HG02571 (cell line): ENCODE measurements at regions not wholly inside any gene's neighbourhood (a gene's known extent, or its start where the extent isn't known, plus 50 kb on each side); places are given as distances from the start of the nearest gene placed in this dataset.

Experiments
- ATAC-seq: cut with Tn5 transposase; IDR thresholded peaks from one replicate; pipeline ENCODE4 v1.9.1; 2021; ENCODE audit warnings: mild to moderate bottlenecking, moderate library complexity; ENCODE audit not compliant: unreplicated experiment

GRCh38 chr1:30280572-30280971, 442.8 kb downstream of the MATN1 start:
- no peak for ATAC-seq

- no peak for ATAC-seq
Measured at GRCh38 chr1:30277911-30278310, 445.5 kb downstream of the MATN1 start.

- no peak for ATAC-seq
Measured at GRCh38 chr1:30277415-30277814, 446.0 kb downstream of the MATN1 start.

GRCh38 chr1:30275926-30276764, 447.2 kb downstream of the MATN1 start:
- no peak for ATAC-seq

GRCh38 chr1:30274976-30275621, 448.3 kb downstream of the MATN1 start:
- no peak for ATAC-seq

- no peak for ATAC-seq
Measured at GRCh38 chr1:30274173-30274970, 449.0 kb downstream of the MATN1 start.

- ATAC-seq: no peak
Measured at GRCh38 chr1:30273456-30273855, 449.9 kb downstream of the MATN1 start.

- ATAC-seq: no peak
Measured at GRCh38 chr1:30273021-30273325, 450.4 kb downstream of the MATN1 start.

- ATAC-seq: no peak
Measured at GRCh38 chr1:30272277-30273020, 450.9 kb downstream of the MATN1 start.

GRCh38 chr1:30271401-30272276, 451.7 kb downstream of the MATN1 start:
- no peak for ATAC-seq

- no peak for ATAC-seq
Measured at GRCh38 chr1:30270461-30270860, 452.9 kb downstream of the MATN1 start.

- ATAC-seq: no peak
Measured at GRCh38 chr1:30268923-30269666, 454.3 kb downstream of the MATN1 start.

GRCh38 chr1:30267856-30268255, 455.5 kb downstream of the MATN1 start:
- ATAC-seq: no peak

GRCh38 chr1:30267046-30267445, 456.3 kb downstream of the MATN1 start:
- ATAC-seq: no peak

- ATAC-seq: no peak
Measured at GRCh38 chr1:30265127-30266070, 458.0 kb downstream of the MATN1 start.

- ATAC-seq: no peak
Measured at GRCh38 chr1:30264672-30265025, 458.7 kb downstream of the MATN1 start.

- ATAC-seq: no peak
Measured at GRCh38 chr1:30263888-30264671, 459.3 kb downstream of the MATN1 start.

- no peak for ATAC-seq
Measured at GRCh38 chr1:30263405-30263804, 460.0 kb downstream of the MATN1 start.
